GM19467 (cell line): ENCODE measurements at regions not wholly inside any gene's neighbourhood (a gene's known extent, or its start where the extent isn't known, plus 50 kb on each side); places are given as distances from the start of the nearest gene placed in this dataset.

Experiments
- ATAC-seq: cut with Tn5 transposase; IDR thresholded peaks from one replicate; pipeline ENCODE4 v1.9.1; 2021; ENCODE audit warnings: mild to moderate bottlenecking, moderate library complexity; ENCODE audit not compliant: unreplicated experiment

- ATAC-seq, result peak; percentile 75
Observed at GRCh38 chr3:31004025-31004678, 109.7 kb upstream of the GADL1 start.

GRCh38 chr3:31008994-31009393, 114.5 kb upstream of the GADL1 start:
- no peak for ATAC-seq

GRCh38 chr3:31009881-31010280, 115.4 kb upstream of the GADL1 start:
- no peak for ATAC-seq

GRCh38 chr3:31010491-31010890, 116.0 kb upstream of the GADL1 start:
- ATAC-seq, result no peak

- ATAC-seq, result no peak
Observed at GRCh38 chr3:31011380-31011779, 116.9 kb upstream of the GADL1 start.

GRCh38 chr3:31013090-31013489, 118.6 kb upstream of the GADL1 start:
- ATAC-seq, result no peak

- ATAC-seq, result no peak
Observed at GRCh38 chr3:31013843-31014242, 119.4 kb upstream of the GADL1 start.

- no peak for ATAC-seq
Observed at GRCh38 chr3:31014317-31015040, 120.0 kb upstream of the GADL1 start.

GRCh38 chr3:31016196-31016595, 121.7 kb upstream of the GADL1 start:
- ATAC-seq, result no peak

GRCh38 chr3:31022716-31023115, 128.3 kb upstream of the GADL1 start:
- no peak for ATAC-seq

GRCh38 chr3:31025541-31025940, 131.1 kb upstream of the GADL1 start:
- ATAC-seq, result no peak

- no peak for ATAC-seq
Observed at GRCh38 chr3:31027191-31027761, 132.8 kb upstream of the GADL1 start.

GRCh38 chr3:31027914-31028313, 133.5 kb upstream of the GADL1 start:
- ATAC-seq, result no peak

- no peak for ATAC-seq
Observed at GRCh38 chr3:31028766-31029165, 134.3 kb upstream of the GADL1 start.

GRCh38 chr3:31029706-31030105, 135.2 kb upstream of the GADL1 start:
- no peak for ATAC-seq

- no peak for ATAC-seq
Observed at GRCh38 chr3:31035681-31036080, 141.2 kb upstream of the GADL1 start.

GRCh38 chr3:31038086-31038739, 143.8 kb upstream of the GADL1 start:
- ATAC-seq, result no peak

- no peak for ATAC-seq
Observed at GRCh38 chr3:31039145-31039544, 144.7 kb upstream of the GADL1 start.

GRCh38 chr3:31041161-31041978, 146.9 kb upstream of the GADL1 start:
- no peak for ATAC-seq

- ATAC-seq, result no peak
Observed at GRCh38 chr3:31043184-31043819, 148.8 kb upstream of the GADL1 start.
